Prostate gland (tissue), 2 donors: ENCODE measurements at regions not wholly inside any gene's neighbourhood (a gene's known extent, or its start where the extent isn't known, plus 50 kb on each side); places are given as distances from the start of the nearest gene placed in this dataset.

Source experiments
- CTCF ChIP-seq, 4 experiments: fragments of 200-600 bp in 2 of 4; fragments of 450-650 bp in 2 of 4; sonication (generic) in 2 of 4; IDR thresholded peaks; 1 replicate in 3 of 4; 2 replicates in 1 of 4; pipeline ENCODE4 v1.5.1; 2016 to 2019; ENCODE audit warnings: antibody characterized with exemption in 4 of 4, mild to moderate bottlenecking in 2 of 4, moderate library complexity in 2 of 4
- POLR2A ChIP-seq: fragments of 450-650 bp; IDR thresholded peaks from one replicate; pipeline ENCODE4 v1.6.1; 2016; ENCODE audit warnings: antibody characterized with exemption, mild to moderate bottlenecking
- POLR2AphosphoS5 ChIP-seq: sonication (generic); formaldehyde crosslinking; IDR thresholded peaks from one replicate; pipeline ENCODE4 v1.6.1; 2017; ENCODE audit warnings: antibody characterized with exemption

GRCh38 chr1:218031901-218032300 is 253.2 kb upstream of the RRP15 start:
- TF ChIP-seq CTCF (IDR thresholded peaks at IDR 0.05), result no peak
- TF ChIP-seq POLR2AphosphoS5, result no peak
- no peak for TF ChIP-seq POLR2A
